ENCODE measurements at regions not wholly inside any gene's neighbourhood (a gene's known extent, or its start where the extent isn't known, plus 50 kb on each side); places are given as distances from the start of the nearest gene placed in this dataset.
"Not testable (repeated sequence)": the region's sequence is repeated elsewhere in the genome, so short reads cannot be mapped to it uniquely, and the experiment has no call there.

GRCh38 chr17:20896153-20896649 is 146.6 kb downstream of the USP22 start:
- H3K4me3 ChIP-seq (ENCODE audit: low read depth in 1 of 2, low read length in 2 of 2): no peak overlapping the region

GRCh38 chr17:20898726-20899125 is 144.1 kb downstream of the USP22 start:
- H3K4me3 ChIP-seq (ENCODE audit: low read depth in 1 of 2, low read length in 2 of 2); H3K9ac ChIP-seq (ENCODE audit: low read length); H3K27me3 ChIP-seq (ENCODE audit: control insufficient read depth in 1 of 2, insufficient read depth in 2 of 2, low read length in 2 of 2); H3K9me3 ChIP-seq (ENCODE audit: low read length); H3K27ac ChIP-seq (ENCODE audit: low read depth, low read length); H3K4me1 ChIP-seq (ENCODE audit: insufficient read depth, low read length); H3K36me3 ChIP-seq (ENCODE audit: insufficient read depth, low read length): not testable (repeated sequence)

More at GRCh38 chr17:20896153-20896649, 146.6 kb downstream of the USP22 start:
- Histone ChIP-seq H3K27ac (ENCODE audit: low read depth, low read length) (no peak overlapping the region), H3K27me3 (ENCODE audit: control insufficient read depth in 1 of 2, insufficient read depth in 2 of 2, low read length in 2 of 2) (no peaks in the 10 kb centered on the region), H3K4me1 (ENCODE audit: insufficient read depth, low read length) (no peaks in the 10 kb centered on the region), H3K36me3 (ENCODE audit: insufficient read depth, low read length) (no peaks in the 10 kb centered on the region), H3K9ac (ENCODE audit: low read length) (no peak overlapping the region), H3K9me3 (ENCODE audit: low read length) (no peaks in the 10 kb centered on the region)

- H3K9me3 ChIP-seq (ENCODE audit: low read length); H3K9ac ChIP-seq (ENCODE audit: low read length); H3K4me1 ChIP-seq (ENCODE audit: insufficient read depth, low read length); H3K27ac ChIP-seq (ENCODE audit: low read depth, low read length); H3K4me3 ChIP-seq (ENCODE audit: low read depth in 1 of 2, low read length in 2 of 2); H3K36me3 ChIP-seq (ENCODE audit: insufficient read depth, low read length); H3K27me3 ChIP-seq (ENCODE audit: control insufficient read depth in 1 of 2, insufficient read depth in 2 of 2, low read length in 2 of 2): not testable (repeated sequence)
Observed at GRCh38 chr17:20902496-20902895, 140.3 kb downstream of the USP22 start.

DNA sequence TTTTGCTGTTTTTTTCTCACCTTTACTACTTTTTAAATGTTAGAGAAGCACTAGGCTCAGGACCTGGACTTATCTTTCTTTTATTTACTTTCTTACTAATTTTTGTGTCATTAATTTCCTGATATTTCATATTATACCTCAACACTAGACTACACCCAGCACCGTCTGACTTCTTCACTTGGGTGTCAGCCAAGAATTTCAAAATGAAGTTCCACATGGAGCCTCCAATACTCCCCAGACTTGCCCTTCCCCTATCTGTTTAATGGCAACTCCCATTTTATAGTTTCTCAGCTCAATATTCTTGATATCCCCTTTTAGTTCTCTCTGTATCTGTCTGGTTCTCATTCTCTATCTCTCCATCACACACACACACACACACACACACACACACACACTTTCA is 139.3 kb downstream of the USP22 start:
- H3K9ac ChIP-seq (ENCODE audit: low read length); H3K27ac ChIP-seq (ENCODE audit: low read depth, low read length); H3K27me3 ChIP-seq (ENCODE audit: control insufficient read depth in 1 of 2, insufficient read depth in 2 of 2, low read length in 2 of 2); H3K9me3 ChIP-seq (ENCODE audit: low read length); H3K36me3 ChIP-seq (ENCODE audit: insufficient read depth, low read length); H3K4me1 ChIP-seq (ENCODE audit: insufficient read depth, low read length); H3K4me3 ChIP-seq (ENCODE audit: low read depth in 1 of 2, low read length in 2 of 2): not testable (repeated sequence)

DNA sequence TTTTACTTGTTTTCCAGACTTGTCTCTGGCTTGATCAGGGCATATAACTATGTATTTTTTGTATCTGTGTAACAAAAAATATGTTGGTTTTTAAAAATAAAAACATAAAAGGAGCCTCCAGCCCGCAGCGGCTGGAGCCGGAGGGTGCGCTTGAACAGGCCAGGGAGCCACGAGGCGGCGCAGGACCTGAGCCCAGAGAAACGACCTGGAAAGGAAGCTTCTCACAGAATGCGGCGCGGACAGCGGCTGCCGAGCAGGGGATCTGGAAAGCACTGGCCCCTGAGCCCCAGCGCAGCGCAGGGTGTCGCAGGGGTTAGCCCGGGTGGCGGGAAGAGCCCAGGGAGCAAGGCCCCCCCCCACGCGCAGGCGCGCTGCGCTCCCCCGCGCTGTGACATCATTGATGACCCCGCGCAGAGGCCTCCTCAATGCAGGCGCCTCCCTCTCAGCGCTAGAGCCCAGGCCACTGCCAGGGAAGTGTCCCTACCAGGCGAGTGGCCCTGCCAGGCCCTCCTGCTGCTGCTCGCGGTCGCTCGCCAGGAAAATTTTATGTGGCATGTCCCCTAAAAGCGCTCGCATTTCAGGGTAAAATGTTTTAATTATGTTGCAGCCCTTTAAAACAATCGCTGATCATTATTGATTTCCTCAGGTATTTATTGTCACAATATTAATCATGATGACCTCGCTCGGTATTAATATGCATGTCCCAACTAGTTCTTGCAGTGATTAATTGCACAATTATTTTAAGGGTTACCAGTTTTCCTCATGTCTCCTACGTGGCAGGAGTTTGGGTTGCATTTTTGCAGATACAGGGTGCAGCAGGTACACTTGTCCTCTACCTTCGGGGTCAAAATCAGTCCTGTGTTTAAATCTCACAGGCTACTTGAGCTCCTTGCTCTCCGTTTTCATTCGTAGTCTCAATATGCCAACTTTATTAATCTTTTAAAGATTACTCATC is 134.2 kb downstream of the USP22 start:
- Histone ChIP-seq H3K27me3 (ENCODE audit: control insufficient read depth in 1 of 2, insufficient read depth in 2 of 2, low read length in 2 of 2) (no peaks in the 10 kb centered on the region), H3K4me3 (ENCODE audit: low read depth in 1 of 2, low read length in 2 of 2) (peak overlapping the region in 1 of 2 donors; percentile 58), H3K9ac (ENCODE audit: low read length) (peak overlapping the region; percentile 37), H3K27ac (ENCODE audit: low read depth, low read length) (peak overlapping the region; percentile 79), H3K9me3 (ENCODE audit: low read length) (no peaks in the 10 kb centered on the region), H3K4me1 (ENCODE audit: insufficient read depth, low read length) (peaks cover 10% of the 10 kb centered on the region), H3K36me3 (ENCODE audit: insufficient read depth, low read length) (no peaks in the 10 kb centered on the region)

DNA sequence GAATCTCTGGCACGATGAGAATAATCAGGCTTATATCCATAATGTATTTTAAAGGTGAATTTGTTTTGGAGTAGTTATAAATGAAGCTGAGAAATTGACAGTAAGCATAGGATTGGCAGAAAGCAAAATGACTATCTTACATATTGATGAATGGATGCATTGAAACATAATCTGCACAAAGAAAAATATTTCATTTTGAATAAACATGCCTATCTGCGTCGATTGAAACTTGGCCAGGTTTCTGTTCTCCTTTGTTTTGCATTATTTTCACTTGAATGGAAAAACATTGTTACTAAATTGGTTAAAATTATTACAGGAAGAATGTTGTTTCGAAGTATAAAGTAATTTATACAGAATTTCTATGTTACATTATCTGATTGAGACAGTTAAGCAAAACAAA is 128.2 kb downstream of the USP22 start:
- Histone ChIP-seq H3K9ac (ENCODE audit: low read length) (no peak overlapping the region), H3K4me3 (ENCODE audit: low read depth in 1 of 2, low read length in 2 of 2) (no peak overlapping the region), H3K27ac (ENCODE audit: low read depth, low read length) (no peak overlapping the region), H3K9me3 (ENCODE audit: low read length) (no peaks in the 10 kb centered on the region), H3K4me1 (ENCODE audit: insufficient read depth, low read length) (no peaks in the 10 kb centered on the region), H3K36me3 (ENCODE audit: insufficient read depth, low read length) (no peaks in the 10 kb centered on the region), H3K27me3 (ENCODE audit: control insufficient read depth in 1 of 2, insufficient read depth in 2 of 2, low read length in 2 of 2) (no peaks in the 10 kb centered on the region)

DNA sequence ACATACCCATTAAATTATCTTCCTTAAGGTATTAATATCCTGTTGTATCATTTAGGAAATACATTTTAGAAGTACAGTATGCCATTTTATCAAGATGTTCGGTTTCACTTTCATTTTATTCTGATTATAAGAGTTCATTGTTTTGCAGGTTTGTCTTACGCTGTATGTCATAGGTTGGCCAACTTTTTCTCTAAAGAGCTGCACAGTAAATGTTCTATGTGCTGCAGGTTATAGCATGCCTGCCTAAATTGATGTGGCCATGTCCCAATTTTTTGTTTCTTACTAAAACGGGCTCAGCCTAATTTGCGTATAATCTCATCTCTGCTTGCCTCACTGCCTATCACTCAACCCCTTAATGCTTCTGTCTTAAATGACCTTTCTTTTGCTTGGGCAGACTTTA is 126.4 kb downstream of the USP22 start:
- Histone ChIP-seq H3K9me3 (ENCODE audit: low read length) (no peaks in the 10 kb centered on the region), H3K27me3 (ENCODE audit: control insufficient read depth in 1 of 2, insufficient read depth in 2 of 2, low read length in 2 of 2) (no peaks in the 10 kb centered on the region), H3K36me3 (ENCODE audit: insufficient read depth, low read length) (no peaks in the 10 kb centered on the region), H3K27ac (ENCODE audit: low read depth, low read length) (no peak overlapping the region), H3K4me1 (ENCODE audit: insufficient read depth, low read length) (no peaks in the 10 kb centered on the region), H3K9ac (ENCODE audit: low read length) (no peak overlapping the region), H3K4me3 (ENCODE audit: low read depth in 1 of 2, low read length in 2 of 2) (no peak overlapping the region)

GRCh38 chr17:20917610-20918306 is 125.1 kb downstream of the USP22 start:
- not testable (repeated sequence) for H3K27me3 ChIP-seq (ENCODE audit: control insufficient read depth in 1 of 2, insufficient read depth in 2 of 2, low read length in 2 of 2); H3K27ac ChIP-seq (ENCODE audit: low read depth, low read length); H3K4me1 ChIP-seq (ENCODE audit: insufficient read depth, low read length); H3K4me3 ChIP-seq (ENCODE audit: low read depth in 1 of 2, low read length in 2 of 2); H3K36me3 ChIP-seq (ENCODE audit: insufficient read depth, low read length); H3K9me3 ChIP-seq (ENCODE audit: low read length); H3K9ac ChIP-seq (ENCODE audit: low read length)

DNA sequence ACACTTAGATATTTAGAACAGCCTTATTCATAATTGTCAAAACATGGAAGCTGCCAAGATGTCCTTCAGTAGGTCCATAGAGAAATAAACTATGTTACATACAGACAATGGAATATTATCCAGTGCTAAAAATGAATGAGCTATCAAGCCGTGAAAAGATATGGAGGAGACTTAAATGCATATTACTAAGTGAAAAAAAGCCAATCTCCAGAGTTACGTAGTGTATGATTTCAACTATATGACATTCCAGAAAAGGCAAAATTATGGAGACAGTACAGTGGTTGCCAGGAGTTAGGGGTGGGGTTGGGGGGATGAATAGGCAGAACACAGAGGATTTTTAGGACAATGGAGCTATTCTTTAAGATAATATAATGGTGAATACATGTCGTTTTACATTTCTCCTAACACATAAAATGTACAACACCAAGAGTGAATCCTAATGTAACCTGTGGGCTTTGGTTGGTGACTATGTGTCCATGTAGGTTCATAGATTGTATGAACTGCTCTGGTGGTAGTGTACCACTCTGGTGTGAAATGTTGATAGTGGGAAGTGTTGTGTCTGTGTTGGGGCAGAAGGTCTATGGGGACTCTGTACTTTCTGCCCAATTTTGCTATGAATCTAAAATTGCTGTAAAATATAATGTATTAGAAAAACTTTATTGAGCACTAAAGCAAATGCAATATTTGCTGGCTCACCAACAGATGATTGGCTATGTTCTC is 122.6 kb downstream of the USP22 start:
- no peaks in the 10 kb centered on the region for H3K4me1 ChIP-seq (ENCODE audit: insufficient read depth, low read length)
- H3K9ac ChIP-seq (ENCODE audit: low read length): no peak overlapping the region
- no peak overlapping the region for H3K27ac ChIP-seq (ENCODE audit: low read depth, low read length)
- H3K36me3 ChIP-seq (ENCODE audit: insufficient read depth, low read length): no peaks in the 10 kb centered on the region
- no peaks in the 10 kb centered on the region for H3K9me3 ChIP-seq (ENCODE audit: low read length)
- no peaks in the 10 kb centered on the region for H3K27me3 ChIP-seq (ENCODE audit: control insufficient read depth in 1 of 2, insufficient read depth in 2 of 2, low read length in 2 of 2)
- no peak overlapping the region for H3K4me3 ChIP-seq (ENCODE audit: low read depth in 1 of 2, low read length in 2 of 2)

GRCh38 chr17:20920815-20921199 is 122.0 kb downstream of the USP22 start:
- no peak overlapping the region for H3K4me3 ChIP-seq (ENCODE audit: low read depth in 1 of 2, low read length in 2 of 2)
- H3K27ac ChIP-seq (ENCODE audit: low read depth, low read length): no peak overlapping the region
- H3K9me3 ChIP-seq (ENCODE audit: low read length): no peaks in the 10 kb centered on the region
- no peaks in the 10 kb centered on the region for H3K4me1 ChIP-seq (ENCODE audit: insufficient read depth, low read length)
- no peaks in the 10 kb centered on the region for H3K27me3 ChIP-seq (ENCODE audit: control insufficient read depth in 1 of 2, insufficient read depth in 2 of 2, low read length in 2 of 2)
- no peak overlapping the region for H3K9ac ChIP-seq (ENCODE audit: low read length)
- H3K36me3 ChIP-seq (ENCODE audit: insufficient read depth, low read length): no peaks in the 10 kb centered on the region

DNA sequence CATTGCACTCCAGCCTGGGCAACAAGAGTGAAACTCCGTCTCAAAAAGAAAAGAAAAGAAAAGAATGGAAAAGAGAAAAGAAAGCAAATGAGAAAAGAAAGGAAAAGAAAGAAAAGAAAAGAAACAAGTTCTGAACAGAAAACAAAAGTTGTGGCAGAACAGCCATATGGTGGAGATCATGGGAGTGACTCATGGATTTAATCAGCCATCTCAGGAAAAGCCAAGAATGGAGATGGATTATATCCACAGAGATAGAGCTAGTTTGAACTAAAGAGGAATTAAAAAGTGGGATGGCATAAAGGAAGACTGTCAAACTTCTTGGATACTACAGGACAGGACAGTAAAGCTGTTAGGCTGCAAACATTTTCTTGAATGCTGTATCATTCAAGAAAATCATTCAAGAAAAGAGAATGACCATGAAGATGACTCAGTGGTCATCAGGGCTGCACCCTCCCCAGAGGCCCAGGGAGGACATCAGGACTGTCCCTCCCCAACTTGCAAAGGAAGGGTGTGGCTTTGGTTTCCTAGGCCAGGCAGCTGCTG is 120.6 kb downstream of the USP22 start:
- no peaks in the 10 kb centered on the region for H3K9me3 ChIP-seq (ENCODE audit: low read length)
- no peak overlapping the region for H3K27ac ChIP-seq (ENCODE audit: low read depth, low read length)
- no peak overlapping the region for H3K9ac ChIP-seq (ENCODE audit: low read length)
- H3K27me3 ChIP-seq (ENCODE audit: control insufficient read depth in 1 of 2, insufficient read depth in 2 of 2, low read length in 2 of 2): no peaks in the 10 kb centered on the region
- no peak overlapping the region for H3K4me3 ChIP-seq (ENCODE audit: low read depth in 1 of 2, low read length in 2 of 2)
- H3K4me1 ChIP-seq (ENCODE audit: insufficient read depth, low read length): no peaks in the 10 kb centered on the region
- H3K36me3 ChIP-seq (ENCODE audit: insufficient read depth, low read length): no peaks in the 10 kb centered on the region

All from muscle layer of colon (tissue), 2 donors.